IPS-NIHi7 (cell line): ENCODE measurements at regions not wholly inside any gene's neighbourhood (a gene's known extent, or its start where the extent isn't known, plus 50 kb on each side); places are given as distances from the start of the nearest gene placed in this dataset.
A peak's percentile ranks its signal among the peaks of the same experiment; 100 is the strongest.

Experiments
- DNase-seq: peaks from one replicate; pipeline ENCODE4 v3.0.0; 2012; ENCODE audit warnings: mixed read lengths; ENCODE audit errors: extremely low spot score

DNA sequence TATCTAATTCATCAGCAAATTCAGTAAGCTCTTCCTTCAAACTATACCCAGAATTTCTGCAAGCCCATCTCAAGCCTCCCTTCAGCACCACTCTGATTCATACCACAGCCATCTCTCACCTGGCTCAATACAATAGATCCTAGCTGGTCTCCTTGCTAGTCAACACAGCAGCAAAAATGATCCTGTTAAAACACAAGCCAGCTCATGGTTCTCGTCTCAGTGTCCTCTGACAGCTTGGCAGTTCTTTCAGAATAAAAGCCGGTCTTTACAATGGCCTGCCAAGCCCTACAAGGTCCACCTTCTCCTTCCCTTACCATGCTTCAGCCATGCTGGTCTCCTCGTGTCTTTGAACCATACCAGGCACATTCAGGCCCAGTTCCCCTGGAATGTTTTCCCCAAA, 296.9 kb upstream of the RND3 start:
- DNase-seq, result no peak

GRCh38 chr2:150783896-150784295, 296.4 kb upstream of the RND3 start:
- DNase-seq, result no peak

DNA sequence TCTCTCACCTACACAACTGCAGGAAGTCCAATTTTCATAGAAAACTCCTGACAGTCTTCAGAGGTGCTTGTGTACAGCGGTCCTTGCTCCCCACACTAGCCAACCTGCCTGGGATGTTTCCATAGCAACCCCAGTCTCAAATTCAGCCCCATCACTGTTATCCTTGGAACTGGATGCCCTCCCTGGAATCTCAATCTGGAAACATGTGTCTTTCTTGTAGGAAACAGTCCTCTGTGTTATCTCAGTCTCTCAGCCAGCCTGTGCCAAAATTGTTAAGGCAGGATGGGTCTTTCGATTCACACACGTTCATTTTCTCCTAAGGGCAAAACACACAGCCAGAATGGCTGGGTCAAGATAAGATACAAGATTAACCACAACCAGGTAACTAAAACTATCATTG, 295.5 kb upstream of the RND3 start:
- no peak for DNase-seq

GRCh38 chr2:150782613-150783012, 295.1 kb upstream of the RND3 start:
- no peak for DNase-seq

DNA sequence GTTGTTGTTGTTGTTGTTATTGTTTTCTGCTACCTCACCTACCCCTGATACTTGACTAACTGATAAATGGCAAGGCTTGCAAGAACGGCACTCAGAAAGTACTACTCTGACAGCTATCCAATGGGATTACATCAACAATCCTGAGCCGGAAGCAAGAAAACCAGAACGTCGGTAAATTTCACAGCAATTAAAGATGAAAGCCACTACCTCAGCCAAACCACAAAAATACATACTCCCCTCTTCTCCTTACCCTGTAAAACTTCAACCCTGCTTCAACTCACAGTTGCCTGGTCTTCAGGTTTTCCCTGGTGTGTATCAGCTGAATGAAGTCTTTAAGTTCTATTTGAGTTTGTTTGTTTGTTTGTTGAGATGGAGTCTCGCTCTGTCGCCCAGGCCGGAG, 293.7 kb upstream of the RND3 start:
- no peak for DNase-seq

GRCh38 chr2:150778828-150779227, 291.4 kb upstream of the RND3 start:
- no peak for DNase-seq

- DNase-seq, result no peak
These were observed 282.0 kb upstream of the RND3 start for GRCh38 chr2:150769421-150769820.

DNA sequence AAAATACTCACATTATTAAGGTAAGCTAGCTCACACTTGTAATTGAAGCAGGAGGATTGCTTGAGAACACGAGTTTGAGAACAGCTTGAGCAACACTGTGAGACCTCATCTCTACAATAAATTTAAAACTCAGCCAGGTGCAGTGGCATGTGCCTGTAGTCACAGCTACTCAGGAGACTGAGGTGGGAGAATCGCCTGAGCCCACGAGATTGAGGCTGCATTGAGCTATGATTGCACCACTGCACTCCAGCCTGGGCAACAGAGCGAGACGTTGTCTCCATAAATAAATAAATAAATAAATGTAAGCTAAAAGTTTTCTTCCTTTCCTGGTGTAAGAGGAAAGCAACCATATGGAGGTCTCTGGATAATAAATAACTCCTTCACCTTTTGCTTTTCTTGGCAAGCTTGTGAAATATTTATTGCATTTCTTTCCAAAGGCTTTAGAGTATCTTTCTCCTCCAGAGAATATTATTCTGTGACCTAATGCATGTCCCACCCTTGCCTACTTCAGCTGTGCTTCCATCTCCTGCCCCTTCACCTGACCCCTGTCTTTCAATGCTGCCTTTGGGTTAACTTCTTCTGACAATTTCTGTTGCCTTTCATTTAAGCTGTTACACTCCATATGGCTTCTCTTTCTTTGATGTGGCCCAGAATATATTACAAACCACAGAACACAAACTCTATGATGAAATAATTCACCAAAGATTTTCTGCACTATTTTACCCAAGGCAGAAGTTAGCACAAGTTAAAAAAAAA, 280.7 kb upstream of the RND3 start:
- no peak for DNase-seq

- no peak for DNase-seq
These were observed 275.1 kb upstream of the RND3 start for GRCh38 chr2:150762571-150762970.

DNA sequence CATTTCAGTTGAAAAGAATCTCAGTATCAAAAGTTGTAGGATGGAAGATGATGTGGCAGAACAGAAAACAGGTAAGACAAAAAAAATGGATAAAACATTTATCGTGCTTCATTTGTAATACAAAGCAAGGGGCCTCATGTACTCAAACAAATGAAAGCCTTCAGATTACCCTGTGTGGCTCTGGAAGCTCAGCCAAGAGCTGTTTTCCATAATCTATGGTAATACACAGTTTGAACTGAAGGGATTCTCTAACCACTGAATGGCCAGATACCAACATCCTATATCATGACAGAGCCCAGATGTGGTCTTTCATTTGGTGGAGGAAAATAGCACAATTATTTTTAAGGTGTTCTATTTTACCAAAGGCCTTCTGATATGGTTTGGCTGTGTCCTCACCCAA, 272.1 kb upstream of the RND3 start:
- no peak for DNase-seq

DNA sequence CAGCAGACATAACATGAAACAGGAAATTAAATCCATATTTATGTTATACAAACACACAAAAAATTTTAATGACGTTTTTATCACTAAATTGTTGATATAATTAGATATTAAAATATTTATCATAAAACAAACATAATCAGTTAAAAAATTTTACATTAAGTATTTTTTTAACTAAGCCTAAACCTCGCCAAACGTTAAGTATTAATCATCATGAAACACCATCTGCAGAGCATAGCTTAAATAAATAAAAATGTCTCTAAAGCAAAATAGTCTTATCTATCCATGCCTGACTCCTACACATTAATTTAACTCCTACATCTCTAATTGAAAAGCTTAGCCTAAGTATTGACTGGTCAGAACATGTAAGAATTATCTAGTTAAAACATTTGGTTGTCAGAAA, 271.6 kb upstream of the RND3 start:
- no peak for DNase-seq

- DNase-seq, result no peak
These were observed 264.8 kb upstream of the RND3 start for GRCh38 chr2:150752229-150752628.

- DNase-seq, result no peak
These were observed 263.3 kb upstream of the RND3 start for GRCh38 chr2:150750720-150751119.

DNA sequence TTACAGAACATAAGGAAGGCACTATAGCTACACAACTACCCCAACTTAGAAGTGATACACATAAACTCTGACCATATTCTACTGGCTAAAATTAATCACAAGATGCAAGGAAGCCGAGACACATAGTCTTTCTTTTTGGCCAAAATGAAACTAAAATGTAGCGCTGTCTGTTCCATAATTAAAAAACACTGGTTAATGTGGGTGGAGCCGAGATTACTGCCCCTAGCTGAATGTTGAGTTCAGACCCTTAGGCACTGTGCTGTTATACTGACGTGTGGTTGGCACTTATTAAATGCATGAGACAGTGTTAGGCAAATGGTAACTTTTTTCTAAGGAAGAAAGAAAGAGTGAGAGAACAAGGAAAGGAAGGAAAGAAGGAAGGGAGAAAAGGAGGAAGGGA, 254.6 kb upstream of the RND3 start:
- DNase-seq, result no peak

- peak; percentile 26 for DNase-seq
These were observed 248.5 kb upstream of the RND3 start for GRCh38 chr2:150735894-150736498.

DNA sequence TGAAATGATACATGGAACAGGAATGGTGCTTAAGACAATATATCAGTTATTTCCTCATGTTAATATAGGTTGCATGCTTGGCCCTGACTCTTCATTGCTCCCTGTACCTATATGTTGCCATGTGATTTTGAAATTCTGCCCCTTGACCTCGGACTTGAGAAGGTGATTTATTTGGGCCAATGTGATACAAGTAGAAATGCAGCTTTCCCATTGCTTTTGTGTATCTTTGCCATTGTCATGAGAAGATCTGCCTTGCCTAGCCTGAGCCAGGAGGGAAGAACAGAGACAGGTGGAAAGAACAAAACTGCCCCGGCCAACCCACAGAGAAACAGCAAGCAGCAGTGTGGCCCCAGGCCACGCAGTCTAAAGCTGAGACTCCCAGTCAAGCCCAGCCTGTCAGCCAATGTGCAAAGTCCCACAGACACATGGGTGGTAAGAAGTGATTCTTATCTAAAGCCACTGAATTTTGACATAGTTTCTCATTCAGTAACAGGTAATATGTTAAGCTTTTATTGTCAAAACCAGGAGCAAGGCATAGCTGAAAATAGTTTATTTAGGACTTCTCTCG, 245.7 kb upstream of the RND3 start:
- DNase-seq, result no peak

DNA sequence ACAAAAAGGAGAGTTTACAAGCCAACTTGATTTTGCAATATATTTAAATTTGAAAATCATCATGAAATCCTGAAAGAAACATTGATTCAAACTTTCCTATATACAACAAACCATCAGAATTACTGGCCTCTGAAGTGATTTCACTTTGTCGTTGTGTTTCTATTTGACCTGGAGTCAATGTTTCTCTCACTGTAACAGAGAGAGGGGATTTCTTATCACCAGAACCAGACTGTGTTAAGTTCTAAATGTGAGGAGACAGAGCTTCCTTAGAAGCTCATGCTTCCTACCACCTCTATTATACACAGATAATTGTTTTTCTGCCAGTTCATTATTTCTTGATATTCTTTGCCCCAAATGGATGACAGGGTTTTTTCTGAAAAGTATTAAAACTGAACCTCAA, 245.0 kb upstream of the RND3 start:
- DNase-seq, result no peak

DNA sequence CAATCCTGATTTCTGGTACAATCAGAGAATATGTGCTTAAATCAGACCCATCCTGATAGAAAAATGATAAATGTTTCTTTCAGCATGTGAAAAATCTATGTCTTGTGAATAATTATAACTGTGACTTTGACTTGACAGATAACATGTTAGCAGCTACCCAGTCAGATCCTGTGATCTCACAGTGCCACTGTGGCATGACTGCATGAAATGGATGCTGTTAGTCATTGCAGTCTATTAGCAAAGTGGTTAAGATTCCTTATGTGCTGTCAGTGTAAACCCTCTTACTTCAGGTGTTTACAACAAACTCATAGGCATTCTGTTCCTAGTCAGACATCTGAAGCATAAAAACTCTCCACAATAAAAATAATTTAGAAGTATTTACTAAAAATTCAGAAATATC, 244.6 kb upstream of the RND3 start:
- DNase-seq, result no peak

DNA sequence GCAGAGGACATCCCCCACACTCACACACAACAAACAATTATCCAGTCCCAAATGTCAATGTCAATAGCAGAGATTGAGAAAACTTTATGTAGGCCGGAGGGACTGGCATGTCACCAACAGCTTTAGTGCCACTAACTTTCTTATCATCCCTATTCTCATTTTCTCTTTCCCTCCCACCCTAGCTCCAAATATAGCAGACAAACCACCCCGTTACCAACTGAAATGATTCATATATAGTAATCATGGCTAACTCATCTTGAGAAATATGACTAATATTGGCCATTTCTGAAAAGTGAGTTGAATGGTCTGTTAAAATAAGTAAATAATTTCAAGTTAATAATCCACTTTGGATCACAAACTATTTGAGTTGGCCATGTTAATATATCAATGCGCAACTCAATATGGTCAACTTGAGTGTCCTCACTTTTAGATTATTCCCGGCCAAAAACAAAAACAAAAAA, 242.1 kb upstream of the RND3 start:
- no peak for DNase-seq

DNA sequence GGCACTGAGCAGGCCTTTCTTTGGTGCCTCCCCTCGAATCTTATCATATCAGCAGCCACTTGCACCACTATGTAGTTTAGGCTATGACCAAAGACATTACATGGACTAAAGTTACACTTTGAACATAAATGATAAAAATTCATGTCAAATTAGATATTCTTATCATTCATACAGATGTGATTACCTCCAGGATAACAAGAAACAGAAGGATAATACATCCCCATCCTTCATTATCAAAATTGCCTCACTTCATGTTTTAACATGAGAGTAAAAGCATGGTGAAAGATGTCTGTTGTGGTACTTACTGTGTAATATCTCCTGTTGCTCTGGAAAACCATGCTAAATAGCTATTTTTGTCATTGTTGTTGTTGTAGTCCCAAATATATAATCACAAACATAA, 230.8 kb upstream of the RND3 start:
- no peak for DNase-seq

DNA sequence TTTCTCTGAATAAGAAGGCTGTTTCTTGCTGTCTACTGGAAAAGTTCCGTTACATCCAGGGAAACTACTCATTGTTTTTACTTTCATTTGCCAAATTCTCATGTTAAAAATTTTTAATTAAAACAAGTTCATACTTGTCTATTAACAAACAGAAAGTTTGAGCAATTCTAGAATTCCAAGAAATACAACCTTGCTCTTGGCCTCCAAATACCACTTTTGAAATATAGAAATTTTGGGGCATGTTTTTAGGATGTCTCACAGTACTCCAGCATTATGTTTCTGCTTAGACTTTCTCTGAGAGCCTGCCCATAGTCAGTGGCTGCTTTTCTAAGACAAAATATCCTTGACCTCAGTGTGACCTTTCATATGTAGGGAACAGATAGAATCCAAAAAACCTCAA, 228.7 kb upstream of the RND3 start:
- no peak for DNase-seq

- DNase-seq, result no peak
These were observed 228.0 kb upstream of the RND3 start for GRCh38 chr2:150715501-150715900.

DNA sequence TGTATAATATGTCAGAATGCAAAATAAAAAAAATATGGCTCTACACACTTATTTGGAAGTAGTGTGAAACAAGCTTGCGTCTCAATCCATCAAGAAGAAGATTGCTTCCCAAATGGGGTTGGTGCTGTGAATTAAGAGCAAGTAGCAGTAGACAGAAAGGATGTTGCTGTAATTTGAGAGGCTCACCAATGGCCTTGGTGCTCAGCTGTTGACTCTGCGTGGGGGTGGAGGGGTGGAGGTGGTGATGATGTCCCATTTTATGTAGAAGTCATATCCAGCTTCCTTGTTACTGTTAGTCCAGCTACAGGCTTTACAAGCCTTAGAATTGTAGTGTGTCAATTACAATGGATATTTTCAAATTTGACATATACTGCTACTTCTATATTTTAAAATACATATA, 223.4 kb upstream of the RND3 start:
- no peak for DNase-seq
